Kidney (tissue), 13 donors: ENCODE measurements at regions not wholly inside any gene's neighbourhood (a gene's known extent, or its start where the extent isn't known, plus 50 kb on each side); places are given as distances from the start of the nearest gene placed in this dataset.

Source experiments
- DNase-seq, 5 donors: peaks; one replicate each; pipeline ENCODE4 v3.0.0-alpha.2; 2013 to 2020
- FAIRE-seq: peaks from 2 replicates; lab custom pipeline; 2012; peaks lifted over from hg19 to GRCh38; lab: Jason Lieb, UNC
- H3K27ac ChIP-seq, 2 donors: one replicate each; pipeline ENCODE4 v1.7.0; 2013; ENCODE audit warnings: low read depth in 2 of 2, low read length in 2 of 2, inconsistent platforms in 1 of 2
- H3K27me3 ChIP-seq: one replicate; pipeline ENCODE4 v1.7.1; 2013; ENCODE audit warnings: low read length, inconsistent platforms; ENCODE audit not compliant: control insufficient read depth, insufficient read depth
- H3K36me3 ChIP-seq, 3 donors: one replicate each; pipeline versions ENCODE4 v1.7.0 to v1.7.1; 2013; ENCODE audit warnings: low read length in 3 of 3, control low read depth in 1 of 3, inconsistent platforms in 1 of 3; ENCODE audit not compliant: insufficient read depth in 3 of 3, control insufficient read depth in 2 of 3
- H3K4me1 ChIP-seq, 3 donors: one replicate each; pipeline versions ENCODE4 v1.7.0 to v1.7.1; 2013; ENCODE audit warnings: low read length in 3 of 3, inconsistent platforms in 1 of 3, low read depth in 1 of 3; ENCODE audit not compliant: control insufficient read depth in 2 of 3, insufficient read depth in 2 of 3
- H3K4me3 ChIP-seq, 3 donors: one replicate each; pipeline versions ENCODE4 v1.7.0 to v1.8.1; 2013; ENCODE audit warnings: low read length in 3 of 3, control low read depth in 1 of 3, inconsistent platforms in 1 of 3
- H3K9ac ChIP-seq, 3 donors: one replicate each; pipeline versions ENCODE4 v1.7.0 to v1.7.1; 2013; ENCODE audit warnings: low read length in 3 of 3, control low read depth in 1 of 3, inconsistent platforms in 1 of 3
- H3K9me3 ChIP-seq, 3 donors: one replicate each; pipeline versions ENCODE4 v1.7.0 to v1.7.1; 2013; ENCODE audit warnings: low read length in 3 of 3, control low read depth in 1 of 3, inconsistent platforms in 1 of 3; ENCODE audit not compliant: control insufficient read depth in 2 of 3, insufficient read depth in 1 of 3
- CTCF ChIP-seq: IDR thresholded peaks from 3 replicates; pipeline ENCODE4 v1.5.1; 2012; ENCODE audit warnings: mild to moderate bottlenecking, moderate library complexity, borderline replicate concordance; ENCODE audit not compliant: insufficient read depth; ENCODE audit errors: extremely low read depth
- intact Hi-C: fragments of 100-400 bp; cut with DNase I; formaldehyde crosslinking; loops from one replicate; pipeline ENCODE4 v1.11.1; 2022
- donor health status: control.
- donor health status: control.
- donor health status: control.
- donor health status: control.
- donor health status: control.
- donor health status: DM: yes; HTN: yes; CAD: no.
- donor health status: Normal renal cell carcinoma (clear cell type).

GRCh38 chr9:27954858-27955257 is 381.6 kb upstream of the C9orf72 start:
- H3K9ac ChIP-seq = no peak overlapping the region
- no peak overlapping the region for H3K27ac ChIP-seq
- TF ChIP-seq CTCF = no peak
- intact Hi-C loops = no loop called here
- H3K36me3 ChIP-seq = no peaks in the 10 kb centered on the region
- H3K27me3 ChIP-seq = no peaks in the 10 kb centered on the region
- no peaks in the 10 kb centered on the region for H3K4me1 ChIP-seq
- H3K4me3 ChIP-seq = no peak overlapping the region
- no peak for FAIRE-seq
- H3K9me3 ChIP-seq = no peaks in the 10 kb centered on the region
- DNase-seq = no peak

- FAIRE-seq (no peak), DNase-seq (no peak)
- Histone ChIP-seq H3K27me3 (no peaks in the 10 kb centered on the region), H3K4me3 (no peak overlapping the region), H3K4me1 (no peaks in the 10 kb centered on the region), H3K9ac (no peak overlapping the region), H3K27ac (no peak overlapping the region), H3K36me3 (no peaks in the 10 kb centered on the region), H3K9me3 (no peaks in the 10 kb centered on the region)
- no peak for TF ChIP-seq CTCF
- intact Hi-C loops = no loop called here
Measured at GRCh38 chr9:27963836-27964235, 390.6 kb upstream of the C9orf72 start.

GRCh38 chr9:27967210-27967609 is 393.9 kb upstream of the C9orf72 start:
- H3K4me3 ChIP-seq = no peak overlapping the region
- DNase-seq (no peak), FAIRE-seq (no peak)
- H3K9me3 ChIP-seq = no peaks in the 10 kb centered on the region
- H3K9ac ChIP-seq = no peak overlapping the region
- no peak for TF ChIP-seq CTCF
- no peaks in the 10 kb centered on the region for H3K36me3 ChIP-seq
- intact Hi-C loops = no loop called here
- H3K27me3 ChIP-seq = no peaks in the 10 kb centered on the region
- H3K27ac ChIP-seq = no peak overlapping the region
- H3K4me1 ChIP-seq = no peaks in the 10 kb centered on the region

- Histone ChIP-seq H3K27me3 (no peaks in the 10 kb centered on the region), H3K4me1 (no peaks in the 10 kb centered on the region), H3K27ac (no peak overlapping the region), H3K4me3 (no peak overlapping the region), H3K9me3 (no peaks in the 10 kb centered on the region), H3K9ac (no peak overlapping the region), H3K36me3 (no peaks in the 10 kb centered on the region)
- intact Hi-C loops = no loop called here
- DNase-seq (peak in 1 of 5 donors; percentile 10), FAIRE-seq (no peak)
- no peak for TF ChIP-seq CTCF
Measured at GRCh38 chr9:27977931-27978330, 404.6 kb upstream of the C9orf72 start.
